ENCODE measurements at regions not wholly inside any gene's neighbourhood (a gene's known extent, or its start where the extent isn't known, plus 50 kb on each side); places are given as distances from the start of the nearest gene placed in this dataset.
"Not testable (repeated sequence)": the region's sequence is repeated elsewhere in the genome, so short reads cannot be mapped to it uniquely, and the experiment has no call there.

GRCh38 chr21:15466329-15466728 is 263.5 kb upstream of the USP25 start:
- Histone ChIP-seq H3K36me3 (ENCODE audit: control insufficient read depth, insufficient read depth, low read length) (no peaks in the 10 kb centered on the region), H3K27ac (ENCODE audit: low read length) (no peak overlapping the region), H3K9me3 (replicated peaks; ENCODE audit: control insufficient read depth, low read depth, low read length) (no peaks in the 10 kb centered on the region), H3K4me3 (ENCODE audit: low read length) (no peak overlapping the region), H3K4me1 (ENCODE audit: control insufficient read depth, insufficient read depth, low read length) (peaks cover 6% of the 10 kb centered on the region), H3K27me3 (ENCODE audit: control insufficient read depth, insufficient read depth, low read length) (no peaks in the 10 kb centered on the region)
- WGBS (ENCODE audit: insufficient coverage): 80% methylated on average over 1 of the region's 4 CpGs
- no peak for DNase-seq

- 29% methylated on average over 1 of the region's 2 CpGs for WGBS (ENCODE audit: insufficient coverage)
- H3K4me3 ChIP-seq (ENCODE audit: low read length): no peak overlapping the region
- peak; percentile 61 for DNase-seq
- H3K27ac ChIP-seq (ENCODE audit: low read length): no peak overlapping the region
- no peaks in the 10 kb centered on the region for H3K27me3 ChIP-seq (ENCODE audit: control insufficient read depth, insufficient read depth, low read length)
- peaks cover 6% of the 10 kb centered on the region for H3K4me1 ChIP-seq (ENCODE audit: control insufficient read depth, insufficient read depth, low read length)
- H3K36me3 ChIP-seq (ENCODE audit: control insufficient read depth, insufficient read depth, low read length): no peaks in the 10 kb centered on the region
- no peaks in the 10 kb centered on the region for H3K9me3 ChIP-seq (replicated peaks; ENCODE audit: control insufficient read depth, low read depth, low read length)
Observed at GRCh38 chr21:15468368-15468767, 261.4 kb upstream of the USP25 start.

GRCh38 chr21:15472108-15473040 is 257.4 kb upstream of the USP25 start:
- H3K27ac ChIP-seq (ENCODE audit: low read length): no peak overlapping the region
- H3K36me3 ChIP-seq (ENCODE audit: control insufficient read depth, insufficient read depth, low read length): no peaks in the 10 kb centered on the region
- H3K9me3 ChIP-seq (replicated peaks; ENCODE audit: control insufficient read depth, low read depth, low read length): no peaks in the 10 kb centered on the region
- no peaks in the 10 kb centered on the region for H3K27me3 ChIP-seq (ENCODE audit: control insufficient read depth, insufficient read depth, low read length)
- peaks cover 6% of the 10 kb centered on the region for H3K4me1 ChIP-seq (ENCODE audit: control insufficient read depth, insufficient read depth, low read length)
- no peak overlapping the region for H3K4me3 ChIP-seq (ENCODE audit: low read length)
- no peak for DNase-seq
- 86% methylated on average over 1 of the region's 6 CpGs for WGBS (ENCODE audit: insufficient coverage)

DNA sequence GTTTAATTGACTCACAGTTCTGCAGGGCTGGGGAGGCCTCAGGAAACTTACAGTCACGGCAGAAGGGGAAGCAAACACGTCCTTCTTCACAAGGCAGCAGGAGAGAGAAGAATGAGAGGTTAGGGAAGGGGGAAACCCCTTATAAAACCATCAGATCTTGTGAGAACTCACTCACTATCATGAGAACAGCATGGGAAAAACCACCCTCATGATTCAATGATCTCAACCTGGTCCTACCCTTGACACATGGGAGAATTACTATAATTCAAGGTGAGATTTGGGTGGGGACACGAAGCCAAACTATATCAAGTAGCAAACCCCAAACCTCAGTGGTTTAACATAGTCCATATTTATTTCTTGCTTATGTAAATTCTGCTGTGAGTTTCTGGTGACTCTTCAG is 252.0 kb upstream of the USP25 start:
- H3K27ac ChIP-seq (ENCODE audit: low read length); H3K27me3 ChIP-seq (ENCODE audit: control insufficient read depth, insufficient read depth, low read length); H3K4me1 ChIP-seq (ENCODE audit: control insufficient read depth, insufficient read depth, low read length); H3K9me3 ChIP-seq (replicated peaks; ENCODE audit: control insufficient read depth, low read depth, low read length); H3K36me3 ChIP-seq (ENCODE audit: control insufficient read depth, insufficient read depth, low read length); H3K4me3 ChIP-seq (ENCODE audit: low read length); DNase-seq: not testable (repeated sequence)
- 80% methylated on average over 1 of the region's 3 CpGs for WGBS (ENCODE audit: insufficient coverage)

DNA sequence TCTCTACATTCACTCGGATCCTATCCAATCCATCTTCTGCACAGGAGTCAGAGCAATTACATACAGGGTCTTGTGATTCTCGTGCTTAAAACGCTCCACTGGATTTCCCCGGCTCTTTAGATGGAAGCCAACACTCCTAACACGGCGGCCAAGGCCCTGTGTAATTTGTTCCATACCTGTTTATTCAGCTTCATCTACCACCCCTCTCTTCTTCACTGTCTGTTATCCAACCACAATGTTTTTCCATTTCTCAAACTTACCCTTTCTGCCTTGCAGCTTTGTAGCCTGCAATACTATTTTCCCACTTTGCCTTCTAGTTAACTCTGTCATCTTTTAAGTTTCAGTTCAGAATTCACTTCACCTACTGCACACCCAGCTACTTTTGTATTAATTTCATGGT is 249.6 kb upstream of the USP25 start:
- 57% methylated on average over 6 of the region's 6 CpGs for WGBS (ENCODE audit: insufficient coverage)
- H3K9me3 ChIP-seq (replicated peaks; ENCODE audit: control insufficient read depth, low read depth, low read length): no peaks in the 10 kb centered on the region

DNA sequence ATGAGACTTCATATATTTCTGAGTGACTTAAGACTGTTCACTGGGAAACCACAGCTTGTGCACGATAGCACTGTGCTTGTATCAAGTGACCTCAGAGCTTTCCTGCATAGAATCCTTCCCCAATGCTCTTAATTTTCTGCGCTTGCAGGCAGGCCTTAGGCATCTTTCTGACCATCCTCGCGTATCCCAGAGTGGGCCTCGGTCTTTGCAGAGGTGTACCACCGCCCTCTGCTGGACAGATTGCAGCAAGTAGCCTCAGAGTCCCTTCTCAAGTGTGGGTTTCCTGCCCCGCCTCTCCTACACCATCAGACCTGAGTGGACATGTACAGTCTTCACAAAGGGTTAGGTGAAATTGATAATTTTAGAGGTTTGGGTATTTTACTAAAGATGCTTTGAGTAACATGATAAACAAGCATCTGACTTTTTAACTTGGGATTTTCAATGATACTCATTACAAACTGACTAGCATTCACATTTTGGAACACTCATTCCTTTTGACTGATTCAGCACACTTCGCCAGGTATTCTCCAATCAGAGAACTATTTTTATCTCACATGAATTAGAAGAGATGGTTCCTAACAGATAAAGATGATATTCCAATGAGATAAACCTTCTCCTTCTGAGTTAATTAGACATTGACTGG is 246.5 kb upstream of the USP25 start:
- 1% methylated on average over 6 of the region's 8 CpGs for WGBS (ENCODE audit: insufficient coverage)
- H3K4me3 ChIP-seq (ENCODE audit: low read length): no peak overlapping the region

More for the DNA sequence above, 249.6 kb upstream of the USP25 start:
- H3K4me3 ChIP-seq (ENCODE audit: low read length): no peak overlapping the region
- H3K27me3 ChIP-seq (ENCODE audit: control insufficient read depth, insufficient read depth, low read length): no peaks in the 10 kb centered on the region
- peak; percentile 32 for DNase-seq
- H3K27ac ChIP-seq (ENCODE audit: low read length): no peak overlapping the region
- H3K4me1 ChIP-seq (ENCODE audit: control insufficient read depth, insufficient read depth, low read length): peaks cover 2% of the 10 kb centered on the region
- H3K36me3 ChIP-seq (ENCODE audit: control insufficient read depth, insufficient read depth, low read length): no peaks in the 10 kb centered on the region

GRCh38 chr21:15486460-15487195 is 243.2 kb upstream of the USP25 start:
- DNase-seq: no peak
- WGBS (ENCODE audit: insufficient coverage): 90% methylated on average over 2 of the region's 11 CpGs

More for the DNA sequence above, 246.5 kb upstream of the USP25 start:
- Histone ChIP-seq H3K36me3 (ENCODE audit: control insufficient read depth, insufficient read depth, low read length) (no peaks in the 10 kb centered on the region), H3K27ac (ENCODE audit: low read length) (no peak overlapping the region), H3K9me3 (replicated peaks; ENCODE audit: control insufficient read depth, low read depth, low read length) (no peaks in the 10 kb centered on the region), H3K4me1 (ENCODE audit: control insufficient read depth, insufficient read depth, low read length) (peaks cover 2% of the 10 kb centered on the region), H3K27me3 (ENCODE audit: control insufficient read depth, insufficient read depth, low read length) (no peaks in the 10 kb centered on the region)
- peak; percentile 95 for DNase-seq

GRCh38 chr21:15487196-15487550 is 242.6 kb upstream of the USP25 start:
- H3K4me1 ChIP-seq (ENCODE audit: control insufficient read depth, insufficient read depth, low read length): peaks cover 2% of the 10 kb centered on the region
- 55% methylated on average over 2 of the region's 3 CpGs for WGBS (ENCODE audit: insufficient coverage)
- DNase-seq: no peak
- H3K27ac ChIP-seq (ENCODE audit: low read length): no peak overlapping the region
- no peaks in the 10 kb centered on the region for H3K9me3 ChIP-seq (replicated peaks; ENCODE audit: control insufficient read depth, low read depth, low read length)
- H3K36me3 ChIP-seq (ENCODE audit: control insufficient read depth, insufficient read depth, low read length): no peaks in the 10 kb centered on the region
- no peak overlapping the region for H3K4me3 ChIP-seq (ENCODE audit: low read length)
- no peaks in the 10 kb centered on the region for H3K27me3 ChIP-seq (ENCODE audit: control insufficient read depth, insufficient read depth, low read length)

More at GRCh38 chr21:15486460-15487195, 243.2 kb upstream of the USP25 start:
- no peak overlapping the region for H3K4me3 ChIP-seq (ENCODE audit: low read length)
- no peaks in the 10 kb centered on the region for H3K9me3 ChIP-seq (replicated peaks; ENCODE audit: control insufficient read depth, low read depth, low read length)
- H3K27me3 ChIP-seq (ENCODE audit: control insufficient read depth, insufficient read depth, low read length): no peaks in the 10 kb centered on the region
- H3K36me3 ChIP-seq (ENCODE audit: control insufficient read depth, insufficient read depth, low read length): no peaks in the 10 kb centered on the region
- H3K4me1 ChIP-seq (ENCODE audit: control insufficient read depth, insufficient read depth, low read length): peaks cover 2% of the 10 kb centered on the region
- no peak overlapping the region for H3K27ac ChIP-seq (ENCODE audit: low read length)

DNA sequence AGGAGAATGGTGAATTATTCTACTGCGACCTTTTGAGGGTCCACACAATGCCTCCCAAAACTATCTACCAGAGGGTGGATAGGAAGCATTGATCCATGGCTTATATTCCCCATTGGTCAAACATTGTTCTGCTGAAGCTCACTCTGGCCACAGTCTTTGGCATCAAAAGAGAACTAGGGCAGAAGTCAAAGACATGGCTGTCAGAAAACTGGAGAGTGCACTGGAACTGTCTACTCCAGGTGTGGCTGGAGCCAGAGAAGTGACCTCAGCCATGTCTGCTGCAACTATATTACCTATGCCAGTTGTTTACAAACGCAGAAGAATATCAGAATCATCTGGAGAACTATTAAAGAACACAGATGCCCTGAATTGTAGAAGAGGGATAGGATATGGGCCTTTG is 238.7 kb upstream of the USP25 start:
- WGBS (ENCODE audit: insufficient coverage): no CpG with 5 or more reads among the region's 2 CpGs
- H3K27ac ChIP-seq (ENCODE audit: low read length): no peak overlapping the region
- H3K9me3 ChIP-seq (replicated peaks; ENCODE audit: control insufficient read depth, low read depth, low read length): no peaks in the 10 kb centered on the region
- no peaks in the 10 kb centered on the region for H3K4me1 ChIP-seq (ENCODE audit: control insufficient read depth, insufficient read depth, low read length)
- DNase-seq: no peak
- no peaks in the 10 kb centered on the region for H3K27me3 ChIP-seq (ENCODE audit: control insufficient read depth, insufficient read depth, low read length)
- no peak overlapping the region for H3K4me3 ChIP-seq (ENCODE audit: low read length)
- H3K36me3 ChIP-seq (ENCODE audit: control insufficient read depth, insufficient read depth, low read length): no peaks in the 10 kb centered on the region

DNA sequence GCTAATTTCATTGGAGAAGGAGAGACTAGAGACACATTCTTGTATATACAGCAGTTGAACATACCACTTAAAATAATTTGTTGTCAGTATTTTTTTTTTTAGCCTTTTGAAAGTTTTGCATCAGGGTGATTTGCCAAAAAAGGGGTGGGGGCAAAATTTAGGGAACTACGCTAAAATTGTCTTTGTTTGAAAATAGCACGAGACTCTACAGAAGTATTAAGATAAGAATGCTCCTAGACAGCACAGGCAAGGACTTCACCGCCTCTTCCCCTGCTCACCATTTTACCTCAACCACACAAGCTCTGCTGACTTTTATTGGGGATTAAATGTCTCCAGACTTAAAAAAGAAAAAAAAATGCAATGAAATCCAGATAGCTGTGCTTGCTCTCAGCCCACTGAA is 236.1 kb upstream of the USP25 start:
- Histone ChIP-seq H3K4me1 (ENCODE audit: control insufficient read depth, insufficient read depth, low read length) (no peaks in the 10 kb centered on the region), H3K36me3 (ENCODE audit: control insufficient read depth, insufficient read depth, low read length) (no peaks in the 10 kb centered on the region), H3K9me3 (replicated peaks; ENCODE audit: control insufficient read depth, low read depth, low read length) (no peaks in the 10 kb centered on the region), H3K4me3 (ENCODE audit: low read length) (no peak overlapping the region), H3K27ac (ENCODE audit: low read length) (no peak overlapping the region), H3K27me3 (ENCODE audit: control insufficient read depth, insufficient read depth, low read length) (no peaks in the 10 kb centered on the region)
- DNase-seq: no peak
- 67% methylated on average over 1 of the region's 3 CpGs for WGBS (ENCODE audit: insufficient coverage)

Measured in muscle of leg (tissue), 3 donors.